ENCODE measurements at regions not wholly inside any gene's neighbourhood (a gene's known extent, or its start where the extent isn't known, plus 50 kb on each side); places are given as distances from the start of the nearest gene placed in this dataset.

GRCh38 chr7:46157931-46158330 is 236.9 kb upstream of the IGFBP3 start:
- Histone ChIP-seq H3K27me3 (ENCODE audit: control insufficient read depth, insufficient read depth, low read length) (no peaks in the 10 kb centered on the region), H3K27ac (ENCODE audit: low read length) (no peak overlapping the region), H3K36me3 (ENCODE audit: control insufficient read depth, insufficient read depth, low read length) (no peaks in the 10 kb centered on the region), H3K4me1 (ENCODE audit: control insufficient read depth, insufficient read depth, low read length) (no peaks in the 10 kb centered on the region), H3K4me3 (ENCODE audit: low read length) (no peak overlapping the region), H3K9me3 (ENCODE audit: control insufficient read depth, insufficient read depth, low read length) (no peaks in the 10 kb centered on the region)
- Mint-ChIP-seq H3K27ac (no peak overlapping the region), H3K9me3 (peaks cover 0 to 4% of the 10 kb centered on the region in 2 donors), H3K4me3 (no peak overlapping the region), H3K4me1 (no peaks in the 10 kb centered on the region), H3K36me3 (no peaks in the 10 kb centered on the region), H3K27me3 (ENCODE audit: low read depth in 2 of 2) (no peaks in the 10 kb centered on the region)
- ATAC-seq: no peak
- TF ChIP-seq CTCF (IDR thresholded peaks at IDR 0.05): no peak
- 94% methylated on average over 3 of the region's 4 CpGs for WGBS (ENCODE audit: insufficient coverage)
- no peak for DNase-seq
- intact Hi-C loops (cut with micrococcal nuclease): no loop called here

- Mint-ChIP-seq H3K9me3 (peaks cover 0 to 4% of the 10 kb centered on the region in 2 donors), H3K27me3 (ENCODE audit: low read depth in 2 of 2) (no peaks in the 10 kb centered on the region), H3K4me3 (no peak overlapping the region), H3K36me3 (no peaks in the 10 kb centered on the region), H3K27ac (no peak overlapping the region), H3K4me1 (no peaks in the 10 kb centered on the region)
- DNase-seq (no peak), ATAC-seq (no peak)
- 94% methylated on average over 4 of the region's 5 CpGs for WGBS (ENCODE audit: insufficient coverage)
- TF ChIP-seq CTCF (IDR thresholded peaks at IDR 0.05): no peak
- Histone ChIP-seq H3K27ac (ENCODE audit: low read length) (no peak overlapping the region), H3K4me1 (ENCODE audit: control insufficient read depth, insufficient read depth, low read length) (no peaks in the 10 kb centered on the region), H3K4me3 (ENCODE audit: low read length) (no peak overlapping the region), H3K27me3 (ENCODE audit: control insufficient read depth, insufficient read depth, low read length) (no peaks in the 10 kb centered on the region), H3K36me3 (ENCODE audit: control insufficient read depth, insufficient read depth, low read length) (no peaks in the 10 kb centered on the region), H3K9me3 (ENCODE audit: control insufficient read depth, insufficient read depth, low read length) (no peaks in the 10 kb centered on the region)
- intact Hi-C loops (cut with micrococcal nuclease): no loop called here
These were observed 236.3 kb upstream of the IGFBP3 start for GRCh38 chr7:46157404-46157803.

GRCh38 chr7:46156853-46157252 is 235.8 kb upstream of the IGFBP3 start:
- Mint-ChIP-seq H3K27ac (no peak overlapping the region), H3K27me3 (ENCODE audit: low read depth in 2 of 2) (no peaks in the 10 kb centered on the region), H3K9me3 (peaks cover 0 to 2% of the 10 kb centered on the region in 2 donors), H3K36me3 (no peaks in the 10 kb centered on the region), H3K4me3 (no peak overlapping the region), H3K4me1 (no peaks in the 10 kb centered on the region)
- no peak for ATAC-seq
- intact Hi-C loops (cut with micrococcal nuclease): no loop called here
- no peaks in the 10 kb centered on the region for H3K36me3 ChIP-seq (ENCODE audit: control insufficient read depth, insufficient read depth, low read length)
- TF ChIP-seq CTCF (IDR thresholded peaks at IDR 0.05): no peak
- H3K4me3 ChIP-seq (ENCODE audit: low read length): no peak overlapping the region
- H3K27me3 ChIP-seq (ENCODE audit: control insufficient read depth, insufficient read depth, low read length): no peaks in the 10 kb centered on the region
- DNase-seq: no peak
- H3K27ac ChIP-seq (ENCODE audit: low read length): no peak overlapping the region
- WGBS (ENCODE audit: insufficient coverage): 91% methylated on average over 1 of the region's 2 CpGs
- H3K4me1 ChIP-seq (ENCODE audit: control insufficient read depth, insufficient read depth, low read length): no peaks in the 10 kb centered on the region
- no peaks in the 10 kb centered on the region for H3K9me3 ChIP-seq (ENCODE audit: control insufficient read depth, insufficient read depth, low read length)

- Mint-ChIP-seq H3K9me3 (peaks cover 0 to 2% of the 10 kb centered on the region in 2 donors), H3K27me3 (ENCODE audit: low read depth in 2 of 2) (no peaks in the 10 kb centered on the region), H3K36me3 (no peaks in the 10 kb centered on the region), H3K4me1 (no peaks in the 10 kb centered on the region), H3K4me3 (no peak overlapping the region), H3K27ac (no peak overlapping the region)
- Histone ChIP-seq H3K4me3 (ENCODE audit: low read length) (no peak overlapping the region), H3K36me3 (ENCODE audit: control insufficient read depth, insufficient read depth, low read length) (no peaks in the 10 kb centered on the region), H3K27me3 (ENCODE audit: control insufficient read depth, insufficient read depth, low read length) (no peaks in the 10 kb centered on the region), H3K4me1 (ENCODE audit: control insufficient read depth, insufficient read depth, low read length) (no peaks in the 10 kb centered on the region), H3K9me3 (ENCODE audit: control insufficient read depth, insufficient read depth, low read length) (no peaks in the 10 kb centered on the region), H3K27ac (ENCODE audit: low read length) (no peak overlapping the region)
- no peak for TF ChIP-seq CTCF (IDR thresholded peaks at IDR 0.05)
- intact Hi-C loops (cut with micrococcal nuclease): no loop called here
- DNase-seq (no peak), ATAC-seq (no peak)
- 79% methylated on average over 3 of the region's 3 CpGs for WGBS (ENCODE audit: insufficient coverage)
These were observed 235.0 kb upstream of the IGFBP3 start for GRCh38 chr7:46156086-46156485.

Data from natural killer cell (primary cell).